Parathyroid adenoma (tissue), 2 donors: ENCODE measurements at regions not wholly inside any gene's neighbourhood (a gene's known extent, or its start where the extent isn't known, plus 50 kb on each side); places are given as distances from the start of the nearest gene placed in this dataset.

Source experiments
- H2AFZ ChIP-seq: fragments of 300-600 bp; sonication (generic); one replicate; pipeline ENCODE4 v1.7.0; 2017; ENCODE audit warnings: antibody characterized with exemption, mild to moderate bottlenecking
- H3K27ac ChIP-seq: fragments of 300-600 bp; sonication (generic); one replicate; pipeline ENCODE4 v1.7.0; 2017
- H3K27me3 ChIP-seq: fragments of 300-600 bp; sonication (generic); one replicate; pipeline ENCODE4 v1.7.0; 2017; ENCODE audit warnings: low read length; ENCODE audit not compliant: control insufficient read depth, insufficient read depth
- H3K36me3 ChIP-seq: fragments of 300-600 bp; sonication (generic); one replicate; pipeline ENCODE4 v1.7.0; 2017; ENCODE audit warnings: low read length; ENCODE audit not compliant: control insufficient read depth, insufficient read depth
- H3K4me1 ChIP-seq: fragments of 300-600 bp; sonication (generic); one replicate; pipeline ENCODE4 v1.7.0; 2017; ENCODE audit warnings: control low read depth
- H3K4me2 ChIP-seq: fragments of 300-600 bp; sonication (generic); one replicate; pipeline ENCODE4 v1.7.0; 2017; ENCODE audit warnings: low read length
- H3K4me3 ChIP-seq: fragments of 300-600 bp; sonication (generic); one replicate; pipeline ENCODE4 v1.7.0; 2017; ENCODE audit warnings: low read depth, low read length
- H3K79me2 ChIP-seq: fragments of 300-600 bp; sonication (generic); one replicate; pipeline ENCODE4 v1.7.0; 2017; ENCODE audit warnings: control low read depth
- H3K9ac ChIP-seq: fragments of 300-600 bp; sonication (generic); one replicate; pipeline ENCODE4 v1.7.0; 2017; ENCODE audit warnings: mild to moderate bottlenecking
- H3K9me3 ChIP-seq: fragments of 300-600 bp; sonication (generic); one replicate; pipeline ENCODE4 v1.7.0; 2017; ENCODE audit warnings: low read length; ENCODE audit not compliant: control insufficient read depth
- CTCF ChIP-seq: fragments of 300-600 bp; sonication (generic); IDR thresholded peaks from one replicate; pipeline ENCODE4 v1.7.0; 2017; ENCODE audit warnings: antibody characterized with exemption, mild to moderate bottlenecking
- donor health status: primary hyperparathyroidism.

GRCh38 chr1:87783315-87783714, 454.6 kb downstream of the LMO4 start:
- Histone ChIP-seq H3K9ac (no peak overlapping the region), H3K9me3 (no peaks in the 10 kb centered on the region), H2AFZ (no peak overlapping the region), H3K79me2 (no peaks in the 10 kb centered on the region), H3K4me3 (no peak overlapping the region), H3K27me3 (no peaks in the 10 kb centered on the region), H3K4me2 (no peak overlapping the region), H3K4me1 (no peaks in the 10 kb centered on the region), H3K36me3 (no peaks in the 10 kb centered on the region), H3K27ac (no peak overlapping the region)
- TF ChIP-seq CTCF, result no peak

GRCh38 chr1:87785386-87785785, 456.7 kb downstream of the LMO4 start:
- H3K9ac ChIP-seq, result no peak overlapping the region
- H3K9me3 ChIP-seq, result no peaks in the 10 kb centered on the region
- no peak overlapping the region for H2AFZ ChIP-seq
- no peaks in the 10 kb centered on the region for H3K4me1 ChIP-seq
- no peaks in the 10 kb centered on the region for H3K27me3 ChIP-seq
- H3K4me2 ChIP-seq, result no peak overlapping the region
- no peak overlapping the region for H3K4me3 ChIP-seq
- no peak for TF ChIP-seq CTCF
- H3K27ac ChIP-seq, result no peak overlapping the region
- no peaks in the 10 kb centered on the region for H3K79me2 ChIP-seq
- H3K36me3 ChIP-seq, result no peaks in the 10 kb centered on the region

- no peak overlapping the region for H3K27ac ChIP-seq
These were observed 457.5 kb downstream of the LMO4 start for GRCh38 chr1:87786229-87786628.

DNA sequence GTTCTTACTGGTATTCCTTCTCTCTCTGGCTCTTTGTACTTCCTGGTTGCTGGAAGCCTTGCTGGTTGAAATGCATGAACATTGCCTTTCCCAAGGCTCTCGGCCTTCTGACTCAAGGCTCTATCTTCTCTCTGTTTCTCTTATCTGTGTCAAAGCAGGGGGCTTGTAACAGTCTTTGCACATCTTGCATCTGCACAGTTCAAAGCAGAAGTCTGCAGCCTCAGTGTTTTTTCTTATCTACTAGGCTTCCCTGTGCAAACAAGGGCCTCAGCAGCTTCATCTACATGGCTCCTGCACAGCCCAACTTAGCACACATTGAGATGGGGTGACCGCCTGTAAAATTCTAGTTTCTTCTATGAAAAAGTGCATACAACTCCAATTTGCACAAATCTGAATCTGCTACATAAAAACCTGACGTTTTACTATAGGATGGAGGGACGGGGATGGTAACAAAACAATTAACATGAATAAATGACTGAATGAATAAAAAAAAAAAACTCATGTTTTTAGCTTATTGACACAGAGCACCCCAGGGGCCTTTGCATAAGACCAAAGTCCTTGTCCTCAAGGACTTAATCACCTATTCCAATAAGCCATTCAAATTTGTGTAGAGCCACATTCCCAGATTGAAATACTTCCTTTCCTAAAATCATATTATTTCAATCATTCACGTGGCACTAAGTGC, 458.3 kb downstream of the LMO4 start:
- TF ChIP-seq CTCF, result no peak
- Histone ChIP-seq H3K27me3 (no peaks in the 10 kb centered on the region), H3K79me2 (no peaks in the 10 kb centered on the region), H3K9ac (no peak overlapping the region), H3K36me3 (no peaks in the 10 kb centered on the region), H3K27ac (no peak overlapping the region), H3K4me1 (no peaks in the 10 kb centered on the region), H2AFZ (no peak overlapping the region), H3K4me3 (no peak overlapping the region), H3K9me3 (no peaks in the 10 kb centered on the region), H3K4me2 (no peak overlapping the region)

More at GRCh38 chr1:87786229-87786628, 457.5 kb downstream of the LMO4 start:
- Histone ChIP-seq H3K4me1 (no peaks in the 10 kb centered on the region), H3K9me3 (no peaks in the 10 kb centered on the region), H3K36me3 (no peaks in the 10 kb centered on the region), H3K9ac (no peak overlapping the region), H3K27me3 (no peaks in the 10 kb centered on the region), H2AFZ (no peak overlapping the region), H3K79me2 (no peaks in the 10 kb centered on the region), H3K4me2 (no peak overlapping the region), H3K4me3 (no peak overlapping the region)
- no peak for TF ChIP-seq CTCF

DNA sequence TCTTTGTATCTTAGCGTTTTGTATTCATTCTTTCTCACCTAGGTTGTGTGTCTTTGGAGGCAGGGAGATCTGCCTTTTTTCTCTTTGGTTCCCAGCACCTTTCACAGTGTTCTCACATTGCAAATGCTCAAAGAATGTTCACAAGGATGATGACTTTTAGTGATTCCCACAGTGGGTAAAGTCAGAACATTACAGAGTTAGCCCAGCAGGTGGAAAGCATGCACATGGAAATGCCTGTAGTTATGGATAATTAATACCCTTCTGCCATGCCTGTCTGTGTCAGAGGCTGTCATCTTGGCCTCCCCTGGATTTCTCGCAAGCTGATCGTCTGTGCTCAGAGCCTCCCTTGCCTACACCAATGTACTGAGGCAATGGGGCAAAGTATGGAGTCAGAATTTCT, 458.9 kb downstream of the LMO4 start:
- Histone ChIP-seq H3K27ac (no peak overlapping the region), H3K27me3 (no peaks in the 10 kb centered on the region), H3K4me2 (no peak overlapping the region), H3K9me3 (no peaks in the 10 kb centered on the region), H3K79me2 (no peaks in the 10 kb centered on the region), H3K4me3 (no peak overlapping the region), H3K9ac (no peak overlapping the region), H3K36me3 (no peaks in the 10 kb centered on the region), H2AFZ (no peak overlapping the region), H3K4me1 (no peaks in the 10 kb centered on the region)
- no peak for TF ChIP-seq CTCF
